HG02588 (cell line): ENCODE measurements at regions not wholly inside any gene's neighbourhood (a gene's known extent, or its start where the extent isn't known, plus 50 kb on each side); places are given as distances from the start of the nearest gene placed in this dataset.
"Not testable (repeated sequence)": the region's sequence is repeated elsewhere in the genome, so short reads cannot be mapped to it uniquely, and the experiment has no call there.

Experiments
- ATAC-seq: cut with Tn5 transposase; IDR thresholded peaks from one replicate; pipeline ENCODE4 v1.9.1; 2021; ENCODE audit warnings: mild to moderate bottlenecking, moderate library complexity; ENCODE audit not compliant: unreplicated experiment

GRCh38 chr7:10501206-10501884 lies 472.3 kb upstream of the PHF14 start:
- not testable (repeated sequence) for ATAC-seq

- no peak for ATAC-seq
Observed at GRCh38 chr7:10507032-10507431, 466.6 kb upstream of the PHF14 start.

GRCh38 chr7:10521306-10521705 lies 452.4 kb upstream of the PHF14 start:
- ATAC-seq: no peak

- not testable (repeated sequence) for ATAC-seq
Observed at GRCh38 chr7:10533429-10533828, 440.2 kb upstream of the PHF14 start.

GRCh38 chr7:10536561-10536960 lies 437.1 kb upstream of the PHF14 start:
- no peak for ATAC-seq

- no peak for ATAC-seq
Observed at GRCh38 chr7:10537764-10538163, 435.9 kb upstream of the PHF14 start.

GRCh38 chr7:10557375-10557774 lies 416.3 kb upstream of the PHF14 start:
- no peak for ATAC-seq

GRCh38 chr7:10560497-10560896 lies 413.2 kb upstream of the PHF14 start:
- no peak for ATAC-seq

GRCh38 chr7:10568891-10569290 lies 404.8 kb upstream of the PHF14 start:
- ATAC-seq: no peak

- no peak for ATAC-seq
Observed at GRCh38 chr7:10571759-10572158, 401.9 kb upstream of the PHF14 start.

- no peak for ATAC-seq
Observed at GRCh38 chr7:10577866-10578374, 395.8 kb upstream of the PHF14 start.

GRCh38 chr7:10579561-10579960 lies 394.1 kb upstream of the PHF14 start:
- ATAC-seq: no peak

- ATAC-seq: no peak
Observed at GRCh38 chr7:10584886-10585285, 388.8 kb upstream of the PHF14 start.

GRCh38 chr7:10588084-10588483 lies 385.6 kb upstream of the PHF14 start:
- ATAC-seq: no peak

- ATAC-seq: no peak
Observed at GRCh38 chr7:10592604-10593003, 381.1 kb upstream of the PHF14 start.

GRCh38 chr7:10593080-10593479 lies 380.6 kb upstream of the PHF14 start:
- ATAC-seq: no peak

GRCh38 chr7:10596827-10597226 lies 376.8 kb upstream of the PHF14 start:
- ATAC-seq: no peak

- no peak for ATAC-seq
Observed at GRCh38 chr7:10604128-10604527, 369.5 kb upstream of the PHF14 start.

- ATAC-seq: no peak
Observed at GRCh38 chr7:10612950-10613349, 360.7 kb upstream of the PHF14 start.

GRCh38 chr7:10618953-10619352 lies 354.7 kb upstream of the PHF14 start:
- ATAC-seq: no peak

- ATAC-seq: no peak
Observed at GRCh38 chr7:10632712-10633111, 341.0 kb upstream of the PHF14 start.

- ATAC-seq: no peak
Observed at GRCh38 chr7:10634239-10634638, 339.4 kb upstream of the PHF14 start.

GRCh38 chr7:10637991-10638390 lies 335.7 kb upstream of the PHF14 start:
- no peak for ATAC-seq
